Osteoblast (primary cell): ENCODE measurements at regions not wholly inside any gene's neighbourhood (a gene's known extent, or its start where the extent isn't known, plus 50 kb on each side); places are given as distances from the start of the nearest gene placed in this dataset.
"Not testable (repeated sequence)": the region's sequence is repeated elsewhere in the genome, so short reads cannot be mapped to it uniquely, and the experiment has no call there.

ENCODE experiments used
- DNase-seq: peaks from one replicate; pipeline ENCODE4 v3.0.0; 2011; ENCODE audit warnings: low spot score, mixed read lengths; ENCODE audit not compliant: insufficient read length; ENCODE audit errors: missing footprints
- H2AFZ ChIP-seq: 2 replicates; pipeline ENCODE4 v1.6.0; 2011; ENCODE audit warnings: mild to moderate bottlenecking, low read length
- H3K27ac ChIP-seq: 2 replicates; pipeline ENCODE4 v1.5.1; 2011; ENCODE audit warnings: mild to moderate bottlenecking, low read depth, low read length, moderate library complexity
- H3K27me3 ChIP-seq: 2 replicates; pipeline ENCODE4 v1.6.0; 2012; ENCODE audit warnings: mild to moderate bottlenecking, control low read depth, inconsistent platforms, low read length, moderate library complexity; ENCODE audit not compliant: insufficient read depth
- H3K36me3 ChIP-seq: 2 replicates; pipeline ENCODE4 v1.5.1; 2011; ENCODE audit warnings: mild to moderate bottlenecking, low read length, control low read depth, moderate library complexity; ENCODE audit not compliant: insufficient read depth
- H3K4me1 ChIP-seq: 2 replicates; pipeline ENCODE4 v1.5.1; 2011; ENCODE audit warnings: mild to moderate bottlenecking, low read length, control low read depth, moderate library complexity; ENCODE audit not compliant: insufficient read depth
- H3K4me2 ChIP-seq: 2 replicates; pipeline ENCODE4 v1.6.0; 2011; ENCODE audit warnings: mild to moderate bottlenecking, low read length; ENCODE audit not compliant: insufficient read depth
- H3K4me3 ChIP-seq: fragments of 200-600 bp; sonication (generic); 3 replicates; pipeline ENCODE4 v1.5.1; 2012; ENCODE audit warnings: mild to moderate bottlenecking, low read length, inconsistent platforms; ENCODE audit not compliant: insufficient read depth
- H3K79me2 ChIP-seq: 2 replicates; pipeline ENCODE4 v1.6.0; 2012; ENCODE audit warnings: mild to moderate bottlenecking, low read length, control low read depth, inconsistent platforms; ENCODE audit not compliant: insufficient read depth
- H3K9me3 ChIP-seq: 2 replicates; pipeline ENCODE4 v1.5.1; 2011; ENCODE audit warnings: low read depth, low read length, control low read depth
- H4K20me1 ChIP-seq: 2 replicates; pipeline ENCODE4 v1.6.0; 2012; ENCODE audit warnings: mild to moderate bottlenecking, low read length, control low read depth; ENCODE audit not compliant: insufficient read depth
- TF ChIP-seq, protein P1 (sequence below): IDR thresholded peaks from 2 replicates; pipeline ENCODE4 v1.5.1; 2011; ENCODE audit warnings: mild to moderate bottlenecking, low read depth, low read length, moderate library complexity; ENCODE audit errors: extremely low read depth

DNA sequence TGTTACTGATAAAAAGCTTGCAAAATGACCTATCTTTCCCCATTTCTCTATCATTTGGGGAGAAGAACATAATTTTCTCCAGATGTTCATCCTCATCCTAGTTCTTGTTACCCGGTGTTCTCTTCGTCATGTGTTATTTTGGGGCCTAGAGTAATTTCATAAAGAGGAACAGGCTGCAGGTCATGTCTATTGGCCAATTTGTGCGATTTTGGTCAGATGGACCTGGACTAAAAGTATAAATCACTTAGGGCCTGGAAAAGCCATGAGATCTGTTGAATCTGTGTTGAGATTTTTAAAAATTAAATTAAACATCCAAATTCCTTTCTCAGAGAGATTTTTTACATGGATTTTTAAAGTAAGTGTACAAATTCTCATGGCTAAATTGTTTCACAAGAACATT lies 241.3 kb upstream of the PLXNA2 start:
- DNase-seq, result no peak
- no peaks in the 10 kb centered on the region for H3K9me3 ChIP-seq
- TF ChIP-seq, protein P1, sequence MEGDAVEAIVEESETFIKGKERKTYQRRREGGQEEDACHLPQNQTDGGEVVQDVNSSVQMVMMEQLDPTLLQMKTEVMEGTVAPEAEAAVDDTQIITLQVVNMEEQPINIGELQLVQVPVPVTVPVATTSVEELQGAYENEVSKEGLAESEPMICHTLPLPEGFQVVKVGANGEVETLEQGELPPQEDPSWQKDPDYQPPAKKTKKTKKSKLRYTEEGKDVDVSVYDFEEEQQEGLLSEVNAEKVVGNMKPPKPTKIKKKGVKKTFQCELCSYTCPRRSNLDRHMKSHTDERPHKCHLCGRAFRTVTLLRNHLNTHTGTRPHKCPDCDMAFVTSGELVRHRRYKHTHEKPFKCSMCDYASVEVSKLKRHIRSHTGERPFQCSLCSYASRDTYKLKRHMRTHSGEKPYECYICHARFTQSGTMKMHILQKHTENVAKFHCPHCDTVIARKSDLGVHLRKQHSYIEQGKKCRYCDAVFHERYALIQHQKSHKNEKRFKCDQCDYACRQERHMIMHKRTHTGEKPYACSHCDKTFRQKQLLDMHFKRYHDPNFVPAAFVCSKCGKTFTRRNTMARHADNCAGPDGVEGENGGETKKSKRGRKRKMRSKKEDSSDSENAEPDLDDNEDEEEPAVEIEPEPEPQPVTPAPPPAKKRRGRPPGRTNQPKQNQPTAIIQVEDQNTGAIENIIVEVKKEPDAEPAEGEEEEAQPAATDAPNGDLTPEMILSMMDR, result no peak
- H2AFZ ChIP-seq, result no peak overlapping the region
- no peaks in the 10 kb centered on the region for H3K27me3 ChIP-seq
- no peaks in the 10 kb centered on the region for H3K79me2 ChIP-seq
- H3K27ac ChIP-seq, result no peak overlapping the region
- H3K4me1 ChIP-seq, result no peaks in the 10 kb centered on the region
- no peak overlapping the region for H3K4me2 ChIP-seq
- H3K36me3 ChIP-seq, result no peaks in the 10 kb centered on the region
- no peaks in the 10 kb centered on the region for H4K20me1 ChIP-seq
- H3K4me3 ChIP-seq, result no peak overlapping the region

DNA sequence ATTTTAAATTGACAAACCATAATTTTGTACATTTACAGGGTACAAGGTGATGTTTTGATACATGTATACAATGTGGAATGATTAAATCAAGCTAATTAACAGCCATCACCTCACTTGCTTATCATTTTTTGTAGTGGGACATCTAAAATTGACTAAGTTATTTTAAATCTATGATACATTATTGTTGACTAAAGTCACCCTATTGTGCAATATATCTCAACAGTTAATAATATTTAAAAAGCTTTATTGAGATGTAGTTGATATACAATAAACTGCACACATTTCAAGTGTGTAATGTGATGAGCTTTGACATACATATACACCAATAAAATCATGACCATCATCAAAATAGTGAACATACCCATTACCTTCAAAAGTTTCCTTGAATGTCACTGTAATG lies 242.5 kb upstream of the PLXNA2 start:
- no peak overlapping the region for H2AFZ ChIP-seq
- no peak overlapping the region for H3K27ac ChIP-seq
- H3K36me3 ChIP-seq, result no peaks in the 10 kb centered on the region
- no peak overlapping the region for H3K4me3 ChIP-seq
- H3K9me3 ChIP-seq, result no peaks in the 10 kb centered on the region
- no peaks in the 10 kb centered on the region for H3K79me2 ChIP-seq
- TF ChIP-seq, protein P1, result no peak
- H3K4me1 ChIP-seq, result no peaks in the 10 kb centered on the region
- H4K20me1 ChIP-seq, result no peaks in the 10 kb centered on the region
- H3K27me3 ChIP-seq, result no peaks in the 10 kb centered on the region
- H3K4me2 ChIP-seq, result no peak overlapping the region
- no peak for DNase-seq

DNA sequence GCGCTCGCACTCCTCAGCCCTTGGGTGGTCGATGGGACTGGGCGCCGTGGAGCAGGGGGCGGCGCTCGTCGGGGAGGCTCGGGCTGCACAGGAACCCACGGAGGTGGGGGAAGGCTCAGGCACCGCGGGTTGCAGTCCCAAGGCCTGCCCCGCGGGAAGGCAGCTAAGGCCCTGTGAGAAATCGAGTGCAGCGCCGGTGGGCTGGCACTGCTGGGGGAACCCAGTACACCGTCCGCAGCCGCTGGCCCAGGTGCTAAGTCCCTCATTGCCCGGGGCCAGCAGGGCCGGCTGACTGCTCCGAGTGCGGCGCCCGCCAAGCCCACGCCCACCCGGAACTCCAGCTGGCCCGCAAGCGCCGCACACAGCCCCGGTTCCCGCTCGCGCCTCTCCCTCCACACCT lies 244.2 kb upstream of the PLXNA2 start:
- H2AFZ ChIP-seq, H3K9me3 ChIP-seq, H3K4me3 ChIP-seq, H3K4me2 ChIP-seq, H3K27me3 ChIP-seq, H3K36me3 ChIP-seq, H3K79me2 ChIP-seq, DNase-seq, H3K4me1 ChIP-seq, H4K20me1 ChIP-seq, H3K27ac ChIP-seq: not testable (repeated sequence)

DNA sequence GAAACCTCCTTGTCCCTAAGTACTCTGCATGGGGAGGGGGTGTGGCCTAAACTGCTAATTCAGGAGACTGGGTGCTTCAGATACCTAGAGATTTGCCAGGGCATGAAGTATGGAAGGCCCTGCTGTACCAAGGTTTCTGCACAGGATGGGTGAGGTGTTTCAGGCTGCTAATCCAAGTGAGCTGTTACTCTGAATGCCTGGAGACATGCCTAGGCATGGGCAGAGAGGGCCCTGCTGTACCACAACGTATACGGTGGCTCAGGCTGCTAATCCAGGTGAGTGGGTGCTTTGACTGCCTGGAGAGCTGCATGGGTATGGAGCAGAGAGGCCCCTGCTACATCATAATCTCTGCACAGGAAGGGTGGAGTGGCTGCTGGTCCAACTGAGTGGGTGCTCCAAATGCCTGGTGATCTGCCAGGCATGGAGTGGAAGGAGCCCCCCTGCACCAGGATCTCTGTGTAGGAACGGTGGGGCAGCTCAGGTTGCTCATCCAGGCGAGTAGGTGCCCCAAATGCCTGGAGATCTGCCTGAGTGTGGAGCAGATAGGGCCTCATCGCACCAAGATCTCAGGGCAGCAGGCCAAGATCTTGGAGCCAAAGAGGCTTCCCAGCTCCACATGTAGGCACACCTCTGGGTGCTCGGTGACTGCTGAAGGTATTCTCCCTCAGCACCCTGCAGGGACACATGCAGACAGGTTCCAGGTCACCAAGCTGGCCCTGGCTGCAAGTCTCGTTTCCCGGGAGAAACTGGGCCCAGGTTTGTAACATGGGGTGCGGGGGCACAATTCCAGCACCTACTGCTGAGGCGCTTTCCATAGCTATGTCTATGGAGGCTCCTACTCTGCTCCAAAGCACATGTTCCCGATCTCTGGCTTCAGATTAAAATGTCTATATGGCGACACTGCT lies 252.5 kb upstream of the PLXNA2 start:
- H3K9me3 ChIP-seq, result no peaks in the 10 kb centered on the region
- H3K4me1 ChIP-seq, result no peaks in the 10 kb centered on the region
- peak; percentile 67 for DNase-seq
- no peak overlapping the region for H3K4me3 ChIP-seq
- H2AFZ ChIP-seq, result no peak overlapping the region
- H3K27me3 ChIP-seq, result no peaks in the 10 kb centered on the region
- no peak overlapping the region for H3K27ac ChIP-seq
- TF ChIP-seq, protein P1, result no peak
- no peaks in the 10 kb centered on the region for H3K79me2 ChIP-seq
- H3K36me3 ChIP-seq, result no peaks in the 10 kb centered on the region
- no peaks in the 10 kb centered on the region for H4K20me1 ChIP-seq
- no peak overlapping the region for H3K4me2 ChIP-seq
